SK-N-SH (cell line): ENCODE measurements at regions not wholly inside any gene's neighbourhood (a gene's known extent, or its start where the extent isn't known, plus 50 kb on each side); places are given as distances from the start of the nearest gene placed in this dataset.

Source experiments
- CTCF ChIP-seq: fragments of 200-600 bp; sonication (generic); IDR thresholded peaks from 2 replicates; pipeline ENCODE4 v1.6.1; 2017; ENCODE audit warnings: antibody characterized with exemption, mild to moderate bottlenecking, moderate library complexity
- MAX ChIP-seq: IDR thresholded peaks from 2 replicates; pipeline ENCODE4 v1.4.0; 2012; ENCODE audit warnings: low read depth
- NRF1 ChIP-seq: IDR thresholded peaks from 2 replicates; pipeline ENCODE4 v1.6.1; 2012; ENCODE audit warnings: low read depth, mild to moderate bottlenecking, low read length
- POLR2AphosphoS5 ChIP-seq: IDR thresholded peaks from 2 replicates; pipeline ENCODE4 v1.6.1; 2012; ENCODE audit warnings: low read depth, low read length
- TAF1 ChIP-seq: IDR thresholded peaks from 2 replicates; pipeline ENCODE4 v1.6.1; 2012; ENCODE audit warnings: low read depth, mild to moderate bottlenecking, low read length, moderate library complexity, borderline replicate concordance
- TCF12 ChIP-seq: IDR thresholded peaks from 2 replicates; pipeline ENCODE4 v1.4.0; 2012
- TEAD4 ChIP-seq: IDR thresholded peaks from 2 replicates; pipeline ENCODE4 v1.4.0; 2012; ENCODE audit warnings: mild to moderate bottlenecking, borderline replicate concordance; ENCODE audit not compliant: insufficient read depth
- YY1 ChIP-seq: IDR thresholded peaks from 2 replicates; pipeline ENCODE4 v1.4.0; 2012; ENCODE audit warnings: low read depth, mild to moderate bottlenecking

- TF ChIP-seq CTCF (no peak), TEAD4 (no peak), MAX (no peak), YY1 (no peak), TAF1 (no peak), TCF12 (no peak), NRF1 (no peak), POLR2AphosphoS5 (no peak)
Observed at GRCh38 chr13:73440296-73440895, 381.6 kb downstream of the KLF5 start.
